GM13977 (cell line): ENCODE measurements at regions not wholly inside any gene's neighbourhood (a gene's known extent, or its start where the extent isn't known, plus 50 kb on each side); places are given as distances from the start of the nearest gene placed in this dataset.
"Not testable (repeated sequence)": the region's sequence is repeated elsewhere in the genome, so short reads cannot be mapped to it uniquely, and the experiment has no call there.

Experiments used
- DNase-seq: peaks from one replicate; pipeline ENCODE4 v3.0.0; 2012; ENCODE audit warnings: low spot score
- in situ Hi-C: fragments of 300-500 bp; cut with MboI; formaldehyde crosslinking; loops from one replicate; pipeline ENCODE4 v1.12.0; 2022; ENCODE audit warnings: low sequenced_read_pairs, low pct_unique_long_range_greater_than_20kb, mixed read lengths, inconsistent platforms; ENCODE audit not compliant: unreplicated experiment
- TF ChIP-seq, protein P1 (sequence below): IDR thresholded peaks from 2 replicates; pipeline ENCODE4 v1.5.1; 2012; ENCODE audit warnings: mild to moderate bottlenecking, control low read depth; ENCODE audit not compliant: insufficient read depth; ENCODE audit errors: extremely low read depth, missing control alignments

DNA sequence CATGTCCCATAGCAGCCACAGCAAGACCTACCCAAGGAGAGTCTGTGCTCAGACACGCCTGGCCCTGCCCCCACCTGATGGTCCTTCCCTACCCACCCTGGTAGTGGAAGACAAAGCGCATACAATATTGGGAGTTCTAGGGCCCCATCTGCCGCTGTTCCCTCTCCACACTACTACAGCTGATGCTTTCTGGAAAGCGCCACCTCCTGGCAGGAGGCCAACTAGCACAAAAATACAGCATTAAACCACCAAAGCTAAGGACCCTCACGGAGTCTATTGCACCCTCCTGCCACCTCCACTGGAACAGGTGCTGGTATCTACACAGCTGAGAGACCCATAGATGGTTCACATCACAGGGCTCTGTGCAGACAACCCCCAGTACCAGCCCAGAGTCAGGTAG lies 50.9 kb upstream of the IGFBP5 start:
- DNase-seq, in situ Hi-C loops: not testable (repeated sequence)
- TF ChIP-seq, protein P1, sequence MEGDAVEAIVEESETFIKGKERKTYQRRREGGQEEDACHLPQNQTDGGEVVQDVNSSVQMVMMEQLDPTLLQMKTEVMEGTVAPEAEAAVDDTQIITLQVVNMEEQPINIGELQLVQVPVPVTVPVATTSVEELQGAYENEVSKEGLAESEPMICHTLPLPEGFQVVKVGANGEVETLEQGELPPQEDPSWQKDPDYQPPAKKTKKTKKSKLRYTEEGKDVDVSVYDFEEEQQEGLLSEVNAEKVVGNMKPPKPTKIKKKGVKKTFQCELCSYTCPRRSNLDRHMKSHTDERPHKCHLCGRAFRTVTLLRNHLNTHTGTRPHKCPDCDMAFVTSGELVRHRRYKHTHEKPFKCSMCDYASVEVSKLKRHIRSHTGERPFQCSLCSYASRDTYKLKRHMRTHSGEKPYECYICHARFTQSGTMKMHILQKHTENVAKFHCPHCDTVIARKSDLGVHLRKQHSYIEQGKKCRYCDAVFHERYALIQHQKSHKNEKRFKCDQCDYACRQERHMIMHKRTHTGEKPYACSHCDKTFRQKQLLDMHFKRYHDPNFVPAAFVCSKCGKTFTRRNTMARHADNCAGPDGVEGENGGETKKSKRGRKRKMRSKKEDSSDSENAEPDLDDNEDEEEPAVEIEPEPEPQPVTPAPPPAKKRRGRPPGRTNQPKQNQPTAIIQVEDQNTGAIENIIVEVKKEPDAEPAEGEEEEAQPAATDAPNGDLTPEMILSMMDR = peak; percentile 13

DNA sequence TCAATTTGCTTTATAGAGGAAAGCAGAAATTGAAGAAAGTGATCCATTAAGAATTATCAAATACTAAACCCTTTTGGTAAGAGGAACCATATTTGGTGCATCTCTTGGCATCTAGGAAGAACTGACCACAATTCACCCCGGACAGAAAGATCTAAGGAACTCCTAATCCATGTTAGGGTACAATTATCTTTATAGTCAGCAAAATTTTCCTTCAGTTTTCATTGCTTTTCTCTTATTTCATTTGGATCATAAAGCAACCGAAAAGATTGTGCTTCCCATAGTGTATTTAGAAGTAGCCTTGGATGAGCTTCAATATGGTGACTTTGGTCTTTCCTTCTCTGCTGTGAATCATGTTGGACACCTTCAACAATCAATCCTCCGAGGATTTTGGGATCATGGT lies 50.1 kb upstream of the IGFBP5 start:
- TF ChIP-seq, protein P1 = no peak
- in situ Hi-C loops = no loop called here

More for the DNA sequence above, 50.1 kb upstream of the IGFBP5 start:
- no peak for DNase-seq
